ENCODE measurements at regions not wholly inside any gene's neighbourhood (a gene's known extent, or its start where the extent isn't known, plus 50 kb on each side); places are given as distances from the start of the nearest gene placed in this dataset.
A peak's percentile ranks its signal among the peaks of the same experiment; 100 is the strongest.

- DNase-seq (ENCODE audit: low read depth, low spot score): no peak
- Histone ChIP-seq H3K36me3 (ENCODE audit: control insufficient read depth in 2 of 2, extremely low read depth in 1 of 2, insufficient read depth in 2 of 2, low read length in 2 of 2) (no peaks in the 10 kb centered on the region), H3K27me3 (ENCODE audit: control insufficient read depth in 2 of 2, insufficient read depth in 2 of 2, low read length in 2 of 2) (peaks cover 23% of the 10 kb centered on the region in 2 experiments), H3K4me1 (ENCODE audit: control insufficient read depth, extremely low read depth, insufficient read depth, low read length) (no peaks in the 10 kb centered on the region), H3K4me3 (replicated peaks in 1 of 3; ENCODE audit: insufficient read depth in 1 of 3, low read depth in 1 of 3, low read length in 3 of 3) (no peak overlapping the region), H3K4me2 (ENCODE audit: insufficient read depth, low read length) (no peak overlapping the region), H4K20me1 (replicated peaks; ENCODE audit: control insufficient read depth, extremely low read depth, insufficient read depth, low read length) (no peaks in the 10 kb centered on the region), H3K9me3 (replicated peaks; ENCODE audit: control insufficient read depth, insufficient read depth, low read length) (no peaks in the 10 kb centered on the region), H3K27ac (ENCODE audit: insufficient read depth, low read depth, low read length) (no peak overlapping the region), H3K9ac (replicated peaks; ENCODE audit: extremely low read depth, insufficient read depth, low read length) (no peak overlapping the region), H2AFZ (ENCODE audit: low read depth, low read length) (no peak overlapping the region), H3K79me2 (ENCODE audit: control insufficient read depth, insufficient read depth, low read length) (no peaks in the 10 kb centered on the region), H3K9me1 (replicated peaks; ENCODE audit: control insufficient read depth, extremely low read depth, insufficient read depth, low read length) (no peaks in the 10 kb centered on the region)
- ChIA-PET CTCF (no interaction called here), POLR2A (no interaction called here)
- intact Hi-C loops (cut with micrococcal nuclease) (no loop called here), dilution Hi-C loops (cut with MboI; ENCODE audit: extremely low pct_ligation_motif_present, low sequenced_read_pairs) (no loop called here)
- TF ChIP-seq POLR2AphosphoS5 (IDR thresholded peaks at IDR 0.05; ENCODE audit: insufficient read depth, low read depth, low read length): no peak
- no TSS peak for BruUV-seq (replicated peaks)
- no peak for FAIRE-seq
These were observed 168.7 kb upstream of the LRFN2 start for GRCh38 chr6:40755749-40756452.

DNA sequence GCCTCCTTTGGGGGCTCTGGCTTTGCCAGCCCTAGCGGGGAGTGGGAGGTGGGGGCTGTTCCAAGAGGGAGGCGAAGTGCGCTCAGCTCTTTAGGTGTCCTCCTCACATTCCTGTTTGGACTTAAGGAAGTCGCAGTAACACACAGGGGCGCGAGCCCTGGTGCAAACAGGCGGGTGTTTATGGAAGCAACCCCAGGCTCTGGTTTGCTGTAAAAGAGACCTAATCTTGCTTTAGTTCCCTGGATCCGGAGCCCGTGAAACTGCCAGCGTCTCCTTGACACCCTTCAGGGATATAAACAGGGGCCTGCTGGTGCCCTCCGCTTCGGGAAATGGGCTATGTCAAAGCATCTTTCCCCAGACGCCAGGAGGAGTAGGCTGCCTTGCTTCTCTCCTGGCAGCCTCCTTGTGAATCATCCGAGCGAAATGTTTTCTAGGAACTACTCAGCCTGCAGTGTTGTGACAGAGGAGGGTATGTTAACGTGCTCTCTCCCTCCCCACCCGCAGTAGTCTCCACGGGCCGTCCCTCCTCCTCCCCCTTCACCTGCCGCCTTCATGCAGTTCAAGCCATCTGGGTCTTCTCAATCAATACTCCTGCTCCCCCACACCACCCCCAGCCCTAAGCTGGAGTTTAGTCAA, 168.0 kb upstream of the LRFN2 start:
- Histone ChIP-seq H3K36me3 (ENCODE audit: control insufficient read depth in 2 of 2, extremely low read depth in 1 of 2, insufficient read depth in 2 of 2, low read length in 2 of 2) (no peaks in the 10 kb centered on the region), H4K20me1 (replicated peaks; ENCODE audit: control insufficient read depth, extremely low read depth, insufficient read depth, low read length) (no peaks in the 10 kb centered on the region), H3K27ac (ENCODE audit: insufficient read depth, low read depth, low read length) (no peak overlapping the region), H3K4me3 (replicated peaks in 1 of 3; ENCODE audit: insufficient read depth in 1 of 3, low read depth in 1 of 3, low read length in 3 of 3) (no peak overlapping the region), H3K4me1 (ENCODE audit: control insufficient read depth, extremely low read depth, insufficient read depth, low read length) (no peaks in the 10 kb centered on the region), H2AFZ (ENCODE audit: low read depth, low read length) (peak overlapping the region; percentile 39), H3K27me3 (ENCODE audit: control insufficient read depth in 2 of 2, insufficient read depth in 2 of 2, low read length in 2 of 2) (peaks cover 23 to 25% of the 10 kb centered on the region in 2 experiments), H3K4me2 (ENCODE audit: insufficient read depth, low read length) (no peak overlapping the region), H3K9me3 (replicated peaks; ENCODE audit: control insufficient read depth, insufficient read depth, low read length) (no peaks in the 10 kb centered on the region), H3K79me2 (ENCODE audit: control insufficient read depth, insufficient read depth, low read length) (no peaks in the 10 kb centered on the region), H3K9ac (replicated peaks; ENCODE audit: extremely low read depth, insufficient read depth, low read length) (no peak overlapping the region), H3K9me1 (replicated peaks; ENCODE audit: control insufficient read depth, extremely low read depth, insufficient read depth, low read length) (no peaks in the 10 kb centered on the region)
- ChIA-PET POLR2A (no interaction called here), CTCF (no interaction called here)
- no TSS peak for BruUV-seq (replicated peaks)
- TF ChIP-seq CTCF (IDR thresholded peaks at IDR 0.05; ENCODE audit: extremely low read depth in 1 of 2, insufficient read depth in 1 of 2, low read depth in 1 of 2, low read length in 2 of 2) (no peak), POLR2AphosphoS5 (IDR thresholded peaks at IDR 0.05; ENCODE audit: insufficient read depth, low read depth, low read length) (no peak), JUN (IDR thresholded peaks at IDR 0.05; ENCODE audit: borderline replicate concordance, insufficient read depth, insufficient read length, low read depth) (no peak), EZH2 (IDR thresholded peaks at IDR 0.05; ENCODE audit: borderline replicate concordance, low read depth, low read length, severe bottlenecking) (peak; percentile 5), MYC (IDR thresholded peaks at IDR 0.05; ENCODE audit: low read depth, low read length) (no peak), FOS (IDR thresholded peaks at IDR 0.05; ENCODE audit: borderline replicate concordance, insufficient read depth, low read length) (peak; percentile 14), POLR2A (IDR thresholded peaks at IDR 0.05; ENCODE audit: low read depth, low read length) (no peak), GATA2 (IDR thresholded peaks at IDR 0.05; ENCODE audit: insufficient read depth, insufficient read length, low read depth, low read length) (no peak)
- TF ChIP-seq, protein P1, sequence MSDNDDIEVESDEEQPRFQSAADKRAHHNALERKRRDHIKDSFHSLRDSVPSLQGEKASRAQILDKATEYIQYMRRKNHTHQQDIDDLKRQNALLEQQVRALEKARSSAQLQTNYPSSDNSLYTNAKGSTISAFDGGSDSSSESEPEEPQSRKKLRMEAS (IDR thresholded peaks at IDR 0.05; ENCODE audit: insufficient read depth, insufficient read length): no peak
- intact Hi-C loops (cut with micrococcal nuclease) (no loop called here), dilution Hi-C loops (cut with MboI; ENCODE audit: extremely low pct_ligation_motif_present, low sequenced_read_pairs) (no loop called here)
- no peak for DNase-seq (ENCODE audit: low read depth, low spot score)
- FAIRE-seq: no peak
